ENCODE measurements at regions not wholly inside any gene's neighbourhood (a gene's known extent, or its start where the extent isn't known, plus 50 kb on each side); places are given as distances from the start of the nearest gene placed in this dataset.

DNA sequence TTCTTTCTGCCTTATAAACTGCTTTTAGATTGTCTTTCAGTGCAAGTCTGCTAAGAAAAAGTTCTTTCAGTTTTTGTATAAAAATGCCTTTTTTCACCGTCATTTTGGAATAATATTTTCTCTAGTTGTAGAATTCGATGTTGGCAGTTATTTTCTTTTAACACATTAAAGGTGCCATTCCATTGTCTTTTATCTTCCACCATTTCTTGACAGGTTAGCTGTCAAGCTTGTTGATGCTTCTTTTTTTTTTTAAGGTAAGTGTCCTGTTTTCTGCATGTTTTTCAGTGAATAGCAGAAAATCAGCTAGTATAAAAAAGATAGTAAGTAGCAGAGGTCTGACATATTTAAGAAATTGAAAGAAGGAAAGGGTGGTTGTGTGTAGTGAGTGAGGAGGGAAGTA lies 118.5 kb upstream of the NPFFR2 start:
- no peak overlapping the region for H3K4me3 ChIP-seq
- no peak overlapping the region for H3K4me2 ChIP-seq
- BruUV-seq (replicated peaks): no TSS peak
- H3K36me3 ChIP-seq (ENCODE audit: low read depth): no peaks in the 10 kb centered on the region
- no peaks in the 10 kb centered on the region for H3K27me3 ChIP-seq (ENCODE audit: insufficient read depth, low read depth)
- no peaks in the 10 kb centered on the region for H3K9me3 ChIP-seq (ENCODE audit: insufficient read depth, low read depth)
- no peaks in the 10 kb centered on the region for H3F3A ChIP-seq (ENCODE audit: insufficient read depth, low read depth)
- no peak overlapping the region for H2AFZ ChIP-seq
- TF ChIP-seq EZH2 (IDR thresholded peaks at IDR 0.05; ENCODE audit: low read depth): no peak
- TF ChIP-seq, protein P1, sequence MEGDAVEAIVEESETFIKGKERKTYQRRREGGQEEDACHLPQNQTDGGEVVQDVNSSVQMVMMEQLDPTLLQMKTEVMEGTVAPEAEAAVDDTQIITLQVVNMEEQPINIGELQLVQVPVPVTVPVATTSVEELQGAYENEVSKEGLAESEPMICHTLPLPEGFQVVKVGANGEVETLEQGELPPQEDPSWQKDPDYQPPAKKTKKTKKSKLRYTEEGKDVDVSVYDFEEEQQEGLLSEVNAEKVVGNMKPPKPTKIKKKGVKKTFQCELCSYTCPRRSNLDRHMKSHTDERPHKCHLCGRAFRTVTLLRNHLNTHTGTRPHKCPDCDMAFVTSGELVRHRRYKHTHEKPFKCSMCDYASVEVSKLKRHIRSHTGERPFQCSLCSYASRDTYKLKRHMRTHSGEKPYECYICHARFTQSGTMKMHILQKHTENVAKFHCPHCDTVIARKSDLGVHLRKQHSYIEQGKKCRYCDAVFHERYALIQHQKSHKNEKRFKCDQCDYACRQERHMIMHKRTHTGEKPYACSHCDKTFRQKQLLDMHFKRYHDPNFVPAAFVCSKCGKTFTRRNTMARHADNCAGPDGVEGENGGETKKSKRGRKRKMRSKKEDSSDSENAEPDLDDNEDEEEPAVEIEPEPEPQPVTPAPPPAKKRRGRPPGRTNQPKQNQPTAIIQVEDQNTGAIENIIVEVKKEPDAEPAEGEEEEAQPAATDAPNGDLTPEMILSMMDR (conservative IDR thresholded peaks at IDR 0.05): no peak
- ChIA-PET CTCF (no interaction called here), POLR2A (ENCODE audit: unreplicated experiment) (no interaction called here)
- no peak overlapping the region for H3K27ac ChIP-seq
- no peaks in the 10 kb centered on the region for H3K4me1 ChIP-seq (replicated peaks; ENCODE audit: insufficient read depth)
- H4K20me1 ChIP-seq (ENCODE audit: insufficient read depth): no peaks in the 10 kb centered on the region
- H3K79me2 ChIP-seq (ENCODE audit: low read depth): no peaks in the 10 kb centered on the region
- DNase-seq: no peak
- H3K9me2 ChIP-seq (ENCODE audit: insufficient read depth): no peaks in the 10 kb centered on the region
- intact Hi-C loops (cut with micrococcal nuclease; ENCODE audit: unreplicated experiment): no loop called here

DNA sequence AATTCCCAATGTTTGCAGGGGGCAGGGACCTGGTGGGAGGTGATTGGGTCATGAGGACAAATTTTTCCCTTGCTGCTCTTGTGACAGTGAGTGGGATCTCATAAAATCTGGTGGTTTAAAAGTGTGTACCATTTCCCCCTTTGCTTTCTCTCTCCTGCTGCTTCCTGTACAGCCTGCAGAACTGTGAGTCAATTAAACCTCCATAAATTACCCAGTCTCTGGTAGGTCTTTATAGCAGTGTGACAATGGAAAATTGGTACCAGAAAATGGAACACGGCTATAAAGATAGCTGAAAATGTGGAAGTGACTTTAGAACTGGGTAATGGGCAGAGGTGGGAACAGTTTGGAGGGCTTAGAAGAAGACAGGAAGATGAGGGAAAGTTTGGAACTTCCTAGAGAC lies 108.7 kb upstream of the NPFFR2 start:
- no TSS peak for BruUV-seq (replicated peaks)
- H4K20me1 ChIP-seq (ENCODE audit: insufficient read depth): no peaks in the 10 kb centered on the region
- ChIA-PET POLR2A (ENCODE audit: unreplicated experiment) (no interaction called here), CTCF (no interaction called here)
- TF ChIP-seq EZH2 (IDR thresholded peaks at IDR 0.05; ENCODE audit: low read depth): no peak
- TF ChIP-seq, protein P1 (conservative IDR thresholded peaks at IDR 0.05): no peak
- intact Hi-C loops (cut with micrococcal nuclease; ENCODE audit: unreplicated experiment): no loop called here
- H3K4me1 ChIP-seq (replicated peaks; ENCODE audit: insufficient read depth): no peaks in the 10 kb centered on the region
- no peak overlapping the region for H3K27ac ChIP-seq
- no peaks in the 10 kb centered on the region for H3K27me3 ChIP-seq (ENCODE audit: insufficient read depth, low read depth)
- H3K36me3 ChIP-seq (ENCODE audit: low read depth): no peaks in the 10 kb centered on the region
- H3F3A ChIP-seq (ENCODE audit: insufficient read depth, low read depth): no peaks in the 10 kb centered on the region
- DNase-seq: no peak
- no peak overlapping the region for H3K4me3 ChIP-seq
- H3K9me2 ChIP-seq (ENCODE audit: insufficient read depth): no peaks in the 10 kb centered on the region
- no peaks in the 10 kb centered on the region for H3K79me2 ChIP-seq (ENCODE audit: low read depth)
- no peaks in the 10 kb centered on the region for H3K9me3 ChIP-seq (ENCODE audit: insufficient read depth, low read depth)
- H2AFZ ChIP-seq: no peak overlapping the region
- H3K4me2 ChIP-seq: no peak overlapping the region

DNA sequence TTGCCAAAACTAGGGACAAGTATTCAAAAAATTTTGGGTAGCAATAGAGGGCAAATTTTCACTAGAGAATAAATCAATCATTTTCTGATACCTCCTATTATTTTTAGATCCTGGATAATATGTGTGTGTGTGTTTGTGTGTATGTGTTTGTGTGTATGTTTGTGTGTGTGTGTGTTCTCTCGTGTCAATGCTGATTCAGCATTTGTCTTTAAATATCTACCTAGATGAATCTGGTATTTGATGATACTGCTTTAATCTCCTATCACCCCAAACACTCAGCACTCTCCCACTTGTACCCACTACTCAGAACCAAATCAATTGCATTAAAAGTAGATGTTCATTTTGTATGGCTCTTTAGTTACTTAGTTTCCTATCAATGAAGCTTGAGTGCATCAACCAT lies 101.3 kb upstream of the NPFFR2 start:
- ChIA-PET CTCF (no interaction called here), POLR2A (ENCODE audit: unreplicated experiment) (no interaction called here)
- no peak for TF ChIP-seq EZH2 (IDR thresholded peaks at IDR 0.05; ENCODE audit: low read depth)
- TF ChIP-seq, protein P1 (conservative IDR thresholded peaks at IDR 0.05): no peak
- Histone ChIP-seq H3K36me3 (ENCODE audit: low read depth) (no peaks in the 10 kb centered on the region), H3K9me2 (ENCODE audit: insufficient read depth) (no peaks in the 10 kb centered on the region), H3K4me1 (replicated peaks; ENCODE audit: insufficient read depth) (no peaks in the 10 kb centered on the region), H3K27me3 (ENCODE audit: insufficient read depth, low read depth) (no peaks in the 10 kb centered on the region), H3K4me2 (no peak overlapping the region), H3K4me3 (no peak overlapping the region), H3K27ac (no peak overlapping the region), H2AFZ (no peak overlapping the region), H3F3A (ENCODE audit: insufficient read depth, low read depth) (no peaks in the 10 kb centered on the region), H4K20me1 (ENCODE audit: insufficient read depth) (no peaks in the 10 kb centered on the region), H3K79me2 (ENCODE audit: low read depth) (no peaks in the 10 kb centered on the region), H3K9me3 (ENCODE audit: insufficient read depth, low read depth) (no peaks in the 10 kb centered on the region)
- intact Hi-C loops (cut with micrococcal nuclease; ENCODE audit: unreplicated experiment): no loop called here
- DNase-seq: no peak
- no TSS peak for BruUV-seq (replicated peaks)
